OCI-LY7 (cell line): ENCODE measurements at regions not wholly inside any gene's neighbourhood (a gene's known extent, or its start where the extent isn't known, plus 50 kb on each side); places are given as distances from the start of the nearest gene placed in this dataset.

ENCODE experiments used
- EZH2phosphoT487 ChIP-seq: fragments of 200-600 bp; sonication (generic); IDR thresholded peaks from 2 replicates; pipeline ENCODE4 v1.6.1; 2018; ENCODE audit warnings: low read depth, borderline replicate concordance, mild to moderate bottlenecking, mixed run types, antibody characterized with exemption, low read length, moderate library complexity, mixed read lengths
- TF ChIP-seq, protein P1 (sequence below): fragments of 200-600 bp; sonication (generic); conservative IDR thresholded peaks from 2 replicates; pipeline ENCODE4 v1.5.1; 2014; ENCODE audit warnings: mild to moderate bottlenecking, antibody characterized with exemption, low read length, moderate library complexity, mixed read lengths

DNA sequence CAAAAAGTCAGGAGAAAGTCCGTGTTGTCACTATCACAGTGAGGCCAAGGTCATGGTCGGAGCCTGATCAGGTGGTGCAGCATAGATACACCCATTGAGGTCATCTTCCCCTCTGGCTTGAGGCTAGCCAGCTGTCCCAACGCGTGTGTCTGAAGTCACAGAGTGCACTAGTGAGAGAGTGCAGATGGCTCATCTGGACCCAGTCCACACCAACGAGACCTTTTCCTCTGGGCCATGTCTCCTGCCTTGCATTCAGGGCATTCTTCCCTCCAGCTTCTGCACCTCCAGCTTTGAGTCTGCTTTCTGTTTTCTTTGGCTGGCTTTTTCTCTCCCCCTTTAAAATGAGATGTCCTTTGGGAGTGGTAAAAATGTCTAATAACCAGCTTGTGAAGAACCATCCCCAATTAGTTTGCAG, 146.9 kb downstream of the TDRD15 start:
- TF ChIP-seq, protein P1, sequence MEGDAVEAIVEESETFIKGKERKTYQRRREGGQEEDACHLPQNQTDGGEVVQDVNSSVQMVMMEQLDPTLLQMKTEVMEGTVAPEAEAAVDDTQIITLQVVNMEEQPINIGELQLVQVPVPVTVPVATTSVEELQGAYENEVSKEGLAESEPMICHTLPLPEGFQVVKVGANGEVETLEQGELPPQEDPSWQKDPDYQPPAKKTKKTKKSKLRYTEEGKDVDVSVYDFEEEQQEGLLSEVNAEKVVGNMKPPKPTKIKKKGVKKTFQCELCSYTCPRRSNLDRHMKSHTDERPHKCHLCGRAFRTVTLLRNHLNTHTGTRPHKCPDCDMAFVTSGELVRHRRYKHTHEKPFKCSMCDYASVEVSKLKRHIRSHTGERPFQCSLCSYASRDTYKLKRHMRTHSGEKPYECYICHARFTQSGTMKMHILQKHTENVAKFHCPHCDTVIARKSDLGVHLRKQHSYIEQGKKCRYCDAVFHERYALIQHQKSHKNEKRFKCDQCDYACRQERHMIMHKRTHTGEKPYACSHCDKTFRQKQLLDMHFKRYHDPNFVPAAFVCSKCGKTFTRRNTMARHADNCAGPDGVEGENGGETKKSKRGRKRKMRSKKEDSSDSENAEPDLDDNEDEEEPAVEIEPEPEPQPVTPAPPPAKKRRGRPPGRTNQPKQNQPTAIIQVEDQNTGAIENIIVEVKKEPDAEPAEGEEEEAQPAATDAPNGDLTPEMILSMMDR: no peak
- no peak for TF ChIP-seq EZH2phosphoT487
